GM12872 (cell line): ENCODE measurements at regions not wholly inside any gene's neighbourhood (a gene's known extent, or its start where the extent isn't known, plus 50 kb on each side); places are given as distances from the start of the nearest gene placed in this dataset.
A peak's percentile ranks its signal among the peaks of the same experiment; 100 is the strongest.

Experiments used
- TF ChIP-seq, protein P1 (sequence below): IDR thresholded peaks from 3 replicates; pipeline ENCODE4 v1.5.1; 2011; ENCODE audit warnings: low read depth, mild to moderate bottlenecking, low read length, moderate library complexity; ENCODE audit not compliant: insufficient read depth

DNA sequence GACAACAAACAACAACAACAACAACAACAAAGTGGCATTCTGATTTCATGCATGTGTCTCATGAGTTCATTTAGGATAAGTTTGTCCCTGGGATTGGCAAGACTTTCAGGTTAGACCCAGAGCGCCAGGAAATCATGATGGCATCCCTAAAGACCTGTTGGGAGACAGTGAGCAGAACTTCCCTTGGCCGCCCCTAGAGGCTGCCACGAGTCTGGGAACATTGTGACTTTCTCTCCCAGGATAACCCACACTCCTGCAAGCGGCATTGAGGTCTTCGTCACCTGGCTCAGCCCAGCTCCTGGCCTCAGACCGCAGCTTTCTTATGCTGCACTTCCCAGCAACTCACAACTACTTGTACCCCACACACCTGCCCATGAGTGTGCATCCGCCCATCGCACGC, 80.5 kb upstream of the RNF32 start:
- TF ChIP-seq, protein P1, sequence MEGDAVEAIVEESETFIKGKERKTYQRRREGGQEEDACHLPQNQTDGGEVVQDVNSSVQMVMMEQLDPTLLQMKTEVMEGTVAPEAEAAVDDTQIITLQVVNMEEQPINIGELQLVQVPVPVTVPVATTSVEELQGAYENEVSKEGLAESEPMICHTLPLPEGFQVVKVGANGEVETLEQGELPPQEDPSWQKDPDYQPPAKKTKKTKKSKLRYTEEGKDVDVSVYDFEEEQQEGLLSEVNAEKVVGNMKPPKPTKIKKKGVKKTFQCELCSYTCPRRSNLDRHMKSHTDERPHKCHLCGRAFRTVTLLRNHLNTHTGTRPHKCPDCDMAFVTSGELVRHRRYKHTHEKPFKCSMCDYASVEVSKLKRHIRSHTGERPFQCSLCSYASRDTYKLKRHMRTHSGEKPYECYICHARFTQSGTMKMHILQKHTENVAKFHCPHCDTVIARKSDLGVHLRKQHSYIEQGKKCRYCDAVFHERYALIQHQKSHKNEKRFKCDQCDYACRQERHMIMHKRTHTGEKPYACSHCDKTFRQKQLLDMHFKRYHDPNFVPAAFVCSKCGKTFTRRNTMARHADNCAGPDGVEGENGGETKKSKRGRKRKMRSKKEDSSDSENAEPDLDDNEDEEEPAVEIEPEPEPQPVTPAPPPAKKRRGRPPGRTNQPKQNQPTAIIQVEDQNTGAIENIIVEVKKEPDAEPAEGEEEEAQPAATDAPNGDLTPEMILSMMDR, result peak; percentile 47; the same call in 1 of the 3 replicates

DNA sequence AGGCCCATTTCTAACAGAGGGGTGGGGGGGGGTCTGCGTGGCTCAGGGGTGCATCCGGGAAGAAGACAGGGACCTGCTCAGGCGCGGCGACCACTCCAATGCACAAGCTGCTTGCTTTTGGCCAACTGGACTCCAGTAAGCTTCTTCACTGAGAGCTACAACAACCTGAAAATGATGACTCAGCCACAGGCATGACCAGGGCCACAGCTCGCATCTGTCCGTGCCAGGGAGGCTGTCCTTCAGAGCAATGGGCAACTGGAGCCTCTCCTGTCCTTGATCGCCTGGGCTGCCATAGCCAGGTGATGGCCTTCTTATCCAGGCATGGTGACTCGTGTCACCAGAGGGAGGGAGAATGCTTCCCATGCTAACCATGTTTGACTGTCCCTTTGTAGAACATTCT, 81.6 kb upstream of the RNF32 start:
- TF ChIP-seq, protein P1, result no peak

DNA sequence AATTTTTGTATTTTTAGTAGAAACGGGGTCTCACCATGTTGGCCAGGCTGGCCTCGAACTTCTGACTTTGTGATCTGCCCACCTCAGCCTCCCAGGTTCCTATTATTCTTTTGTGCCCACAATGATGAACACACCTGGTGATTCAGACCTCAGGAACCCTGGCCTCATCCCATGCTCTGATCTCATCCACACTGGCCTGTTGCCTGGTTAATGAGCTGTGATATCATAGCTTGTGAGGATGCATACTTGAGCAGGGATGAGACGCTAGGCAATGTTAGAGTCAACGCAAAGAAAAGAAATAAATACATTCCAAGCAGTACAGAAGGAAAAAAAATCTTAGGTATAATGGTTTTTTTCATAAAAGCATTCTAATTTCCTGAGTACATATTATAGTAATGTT, 82.4 kb upstream of the RNF32 start:
- TF ChIP-seq, protein P1, result no peak

DNA sequence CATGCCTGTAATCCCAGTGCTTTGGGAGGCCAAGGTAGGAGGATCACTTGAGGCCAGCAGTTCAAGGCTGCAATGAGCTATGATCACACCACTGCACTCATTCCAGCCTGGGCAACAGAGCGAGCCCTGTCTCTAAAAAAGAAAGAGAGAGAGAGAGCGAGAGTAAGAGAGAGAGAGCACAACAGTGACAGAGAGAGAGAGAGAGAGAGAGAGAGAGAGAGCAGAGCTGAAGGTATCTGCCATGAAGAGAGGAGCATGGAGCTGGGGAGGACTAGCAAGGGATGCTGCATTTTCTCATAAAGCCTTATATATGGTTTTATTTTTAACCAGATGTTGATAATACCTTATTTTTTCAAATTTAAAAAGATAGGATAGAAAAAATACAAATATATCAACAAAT, 84.5 kb upstream of the RNF32 start:
- TF ChIP-seq, protein P1, result no peak

DNA sequence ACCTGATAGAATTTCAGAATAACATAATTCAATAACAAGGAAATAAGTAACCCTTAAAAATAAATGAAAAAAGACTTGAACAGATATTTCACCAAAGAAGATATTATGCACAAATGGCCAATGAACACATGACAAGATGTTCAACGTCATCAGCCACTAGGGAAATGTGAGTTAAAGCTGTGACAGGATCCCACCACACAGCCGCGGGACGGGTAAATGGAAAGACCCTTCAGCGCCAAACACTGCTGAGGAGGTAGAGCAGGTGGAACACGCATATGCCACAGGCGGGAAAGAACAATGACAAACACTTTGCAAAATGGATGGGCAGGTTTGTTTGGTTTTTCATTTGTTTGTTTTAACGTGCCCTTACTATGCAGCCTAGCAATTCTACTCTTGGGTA, 86.1 kb upstream of the RNF32 start:
- TF ChIP-seq, protein P1, result no peak

DNA sequence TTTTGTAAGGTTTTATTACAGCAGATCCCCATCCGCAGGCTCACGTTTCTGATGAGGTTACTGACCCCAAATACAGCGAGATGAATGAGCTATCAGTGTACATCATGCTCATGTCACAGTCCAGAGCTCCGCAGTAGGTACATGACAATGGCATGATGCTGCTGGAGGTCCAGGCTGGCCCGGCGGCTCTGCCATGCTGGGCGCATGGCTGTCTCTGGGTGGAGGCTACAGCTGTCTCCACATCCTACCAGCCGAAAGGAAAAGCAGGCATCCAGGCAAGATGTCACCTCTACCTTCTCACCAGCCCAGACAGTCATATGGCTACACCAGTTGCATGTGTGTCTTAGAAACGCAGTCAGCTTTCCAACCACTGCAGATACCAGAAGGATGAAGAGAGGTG, 90.9 kb upstream of the RNF32 start:
- TF ChIP-seq, protein P1, result no peak

DNA sequence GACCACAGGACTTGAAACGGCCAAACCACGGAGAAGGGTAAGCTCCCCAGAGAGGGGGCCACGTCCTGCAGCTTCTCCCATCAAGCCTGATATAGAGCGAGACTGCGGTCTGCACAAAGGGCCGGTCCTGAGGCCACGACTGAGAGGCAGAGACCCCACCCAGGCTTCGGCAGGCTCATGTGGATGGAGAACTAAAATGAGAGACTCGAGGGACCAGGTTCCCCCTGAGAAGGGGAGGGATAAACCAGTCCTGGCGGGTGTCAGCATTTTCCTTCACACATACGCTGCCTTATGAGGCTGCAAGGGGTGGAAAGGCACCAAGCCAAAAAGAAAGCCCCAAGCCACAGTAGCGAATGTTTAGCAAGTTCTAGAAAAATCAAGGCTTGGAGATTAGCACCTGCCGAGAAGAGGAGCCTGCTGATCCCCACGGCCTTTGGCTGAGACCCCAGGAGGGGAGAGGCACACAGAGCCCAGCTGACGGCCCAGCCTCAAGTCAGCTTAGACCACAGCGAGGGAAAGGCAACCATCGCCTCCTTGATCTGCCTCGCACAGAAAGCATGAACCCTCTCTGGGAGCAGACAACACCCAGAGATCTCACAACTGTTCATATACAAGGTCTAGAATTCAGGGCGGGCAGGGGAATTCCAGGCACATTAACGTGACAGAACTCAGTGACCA, 92.6 kb upstream of the RNF32 start:
- TF ChIP-seq, protein P1, result no peak
